Spleen (tissue), 7 donors: ENCODE measurements at regions not wholly inside any gene's neighbourhood (a gene's known extent, or its start where the extent isn't known, plus 50 kb on each side); places are given as distances from the start of the nearest gene placed in this dataset.

Experiments used
- CTCF ChIP-seq, 11 experiments: fragments of 200-600 bp in 7 of 11; fragments of 450-650 bp in 4 of 11; sonication (generic) in 4 of 11; IDR thresholded peaks in 8 of 11; conservative IDR thresholded peaks in 3 of 11; 1 replicate in 7 of 11; 2 replicates in 4 of 11; pipeline versions ENCODE4 v1.4.0 to v1.8.0; 2016 to 2021; ENCODE audit warnings: antibody characterized with exemption in 11 of 11, inconsistent platforms in 4 of 11, mild to moderate bottlenecking in 1 of 11
- POLR2A ChIP-seq, 3 donors: fragments of 450-650 bp; IDR thresholded peaks; one replicate each; pipeline ENCODE4 v1.5.1; 2017; ENCODE audit warnings: antibody characterized with exemption in 3 of 3, mild to moderate bottlenecking in 1 of 3
- POLR2AphosphoS5 ChIP-seq, 3 donors: sonication (generic); formaldehyde crosslinking; IDR thresholded peaks; one replicate each; pipeline ENCODE4 v1.5.1; 2017; ENCODE audit warnings: antibody characterized with exemption in 3 of 3
- donor health status: DM: no; HTN: no; CAD: no; lungs with moderate emphysema.
- donor health status: DM: no; HTN: no; CAD: no.
- donor health status: DM: no; HTN: no; CAD: no.

GRCh38 chr4:114034189-114034588 lies 54.7 kb upstream of the ARSJ start:
- TF ChIP-seq CTCF (IDR thresholded peaks at IDR 0.05 in 8 of 11, conservative IDR thresholded peaks at IDR 0.05 in 3 of 11) (no peak), POLR2AphosphoS5 (IDR thresholded peaks at IDR 0.05) (no peak), POLR2A (IDR thresholded peaks at IDR 0.05) (no peak)
